ENCODE measurements at regions not wholly inside any gene's neighbourhood (a gene's known extent, or its start where the extent isn't known, plus 50 kb on each side); places are given as distances from the start of the nearest gene placed in this dataset.

- TF ChIP-seq, protein P1, sequence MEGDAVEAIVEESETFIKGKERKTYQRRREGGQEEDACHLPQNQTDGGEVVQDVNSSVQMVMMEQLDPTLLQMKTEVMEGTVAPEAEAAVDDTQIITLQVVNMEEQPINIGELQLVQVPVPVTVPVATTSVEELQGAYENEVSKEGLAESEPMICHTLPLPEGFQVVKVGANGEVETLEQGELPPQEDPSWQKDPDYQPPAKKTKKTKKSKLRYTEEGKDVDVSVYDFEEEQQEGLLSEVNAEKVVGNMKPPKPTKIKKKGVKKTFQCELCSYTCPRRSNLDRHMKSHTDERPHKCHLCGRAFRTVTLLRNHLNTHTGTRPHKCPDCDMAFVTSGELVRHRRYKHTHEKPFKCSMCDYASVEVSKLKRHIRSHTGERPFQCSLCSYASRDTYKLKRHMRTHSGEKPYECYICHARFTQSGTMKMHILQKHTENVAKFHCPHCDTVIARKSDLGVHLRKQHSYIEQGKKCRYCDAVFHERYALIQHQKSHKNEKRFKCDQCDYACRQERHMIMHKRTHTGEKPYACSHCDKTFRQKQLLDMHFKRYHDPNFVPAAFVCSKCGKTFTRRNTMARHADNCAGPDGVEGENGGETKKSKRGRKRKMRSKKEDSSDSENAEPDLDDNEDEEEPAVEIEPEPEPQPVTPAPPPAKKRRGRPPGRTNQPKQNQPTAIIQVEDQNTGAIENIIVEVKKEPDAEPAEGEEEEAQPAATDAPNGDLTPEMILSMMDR (IDR thresholded peaks at IDR 0.05; ENCODE audit: unreplicated experiment), result no peak
- no peaks in the 10 kb centered on the region for H3K27me3 Mint-ChIP-seq
- no peaks in the 10 kb centered on the region for H3K9me3 Mint-ChIP-seq (ENCODE audit: low read depth)
- H3K27ac Mint-ChIP-seq, result no peak overlapping the region
- no peak overlapping the region for H3K4me3 Mint-ChIP-seq (ENCODE audit: low read depth)
- H3K4me1 Mint-ChIP-seq (ENCODE audit: low read depth), result peaks cover 2% of the 10 kb centered on the region
- no peak for DNase-seq (ENCODE audit: low spot score, unreplicated experiment)
- H3K36me3 Mint-ChIP-seq (ENCODE audit: insufficient read depth), result no peaks in the 10 kb centered on the region
These were observed 55.4 kb upstream of the LMO4 start for GRCh38 chr1:87273291-87273690.

GRCh38 chr1:87274851-87275250 lies 53.8 kb upstream of the LMO4 start:
- Mint-ChIP-seq H3K36me3 (ENCODE audit: insufficient read depth) (no peaks in the 10 kb centered on the region), H3K27me3 (no peaks in the 10 kb centered on the region), H3K9me3 (ENCODE audit: low read depth) (no peaks in the 10 kb centered on the region), H3K4me3 (ENCODE audit: low read depth) (no peak overlapping the region), H3K27ac (no peak overlapping the region), H3K4me1 (ENCODE audit: low read depth) (peaks cover 2% of the 10 kb centered on the region)
- TF ChIP-seq, protein P1 (IDR thresholded peaks at IDR 0.05; ENCODE audit: unreplicated experiment), result no peak
- no peak for DNase-seq (ENCODE audit: low spot score, unreplicated experiment)

GRCh38 chr1:87278825-87279535 lies 49.7 kb upstream of the LMO4 start:
- DNase-seq (ENCODE audit: low spot score, unreplicated experiment), result no peak
- no peaks in the 10 kb centered on the region for H3K9me3 Mint-ChIP-seq (ENCODE audit: low read depth)
- peaks cover 1% of the 10 kb centered on the region for H3K4me1 Mint-ChIP-seq (ENCODE audit: low read depth)
- H3K27ac Mint-ChIP-seq, result peak overlapping the region; percentile 37
- H3K4me3 Mint-ChIP-seq (ENCODE audit: low read depth), result no peak overlapping the region
- TF ChIP-seq, protein P1 (IDR thresholded peaks at IDR 0.05; ENCODE audit: unreplicated experiment), result no peak
- peaks cover 3% of the 10 kb centered on the region for H3K27me3 Mint-ChIP-seq
- no peaks in the 10 kb centered on the region for H3K36me3 Mint-ChIP-seq (ENCODE audit: insufficient read depth)
